ENCODE measurements at regions not wholly inside any gene's neighbourhood (a gene's known extent, or its start where the extent isn't known, plus 50 kb on each side); places are given as distances from the start of the nearest gene placed in this dataset.

- POLR2A ChIA-PET (ENCODE audit: partially characterized antibody): no interaction called here
- TF ChIP-seq BACH1 (IDR thresholded peaks at IDR 0.05; ENCODE audit: low read length) (no peak), TAF7 (optimal IDR thresholded peaks at IDR 0.05; ENCODE audit: borderline replicate concordance, low read depth, low read length) (no peak), SIX5 (IDR thresholded peaks at IDR 0.05; ENCODE audit: low read depth, low read length) (no peak), TAF1 (IDR thresholded peaks at IDR 0.05; ENCODE audit: low read depth, low read length) (no peak), RFX5 (IDR thresholded peaks at IDR 0.05; ENCODE audit: borderline replicate concordance, low read depth, low read length) (no peak), TEAD4 (IDR thresholded peaks at IDR 0.05; ENCODE audit: low read depth, low read length) (no peak), BCL11A (IDR thresholded peaks at IDR 0.05; ENCODE audit: low read depth in 2 of 2, low read length in 2 of 2) (no peak), RXRA (IDR thresholded peaks at IDR 0.05; ENCODE audit: insufficient read depth, low read depth, low read length) (no peak), MAFK (IDR thresholded peaks at IDR 0.05; ENCODE audit: low read depth, low read length) (no peak), HDAC2 (IDR thresholded peaks at IDR 0.05; ENCODE audit: borderline replicate concordance in 1 of 2, low read depth in 2 of 2, low read length in 2 of 2) (no peak), EZH2 (IDR thresholded peaks at IDR 0.05; ENCODE audit: low read depth, low read length, severe bottlenecking) (no peak)
- TF ChIP-seq, protein P1, sequence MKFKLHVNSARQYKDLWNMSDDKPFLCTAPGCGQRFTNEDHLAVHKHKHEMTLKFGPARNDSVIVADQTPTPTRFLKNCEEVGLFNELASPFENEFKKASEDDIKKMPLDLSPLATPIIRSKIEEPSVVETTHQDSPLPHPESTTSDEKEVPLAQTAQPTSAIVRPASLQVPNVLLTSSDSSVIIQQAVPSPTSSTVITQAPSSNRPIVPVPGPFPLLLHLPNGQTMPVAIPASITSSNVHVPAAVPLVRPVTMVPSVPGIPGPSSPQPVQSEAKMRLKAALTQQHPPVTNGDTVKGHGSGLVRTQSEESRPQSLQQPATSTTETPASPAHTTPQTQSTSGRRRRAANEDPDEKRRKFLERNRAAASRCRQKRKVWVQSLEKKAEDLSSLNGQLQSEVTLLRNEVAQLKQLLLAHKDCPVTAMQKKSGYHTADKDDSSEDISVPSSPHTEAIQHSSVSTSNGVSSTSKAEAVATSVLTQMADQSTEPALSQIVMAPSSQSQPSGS (IDR thresholded peaks at IDR 0.05; ENCODE audit: low read length): no peak
These were observed 230.4 kb upstream of the PLD5 start for GRCh38 chr1:242754926-242755325.

More at GRCh38 chr1:242754926-242755325, 230.4 kb upstream of the PLD5 start:
- H3K27me3 ChIP-seq (replicated peaks in 1 of 4; ENCODE audit: control insufficient read depth in 3 of 4, extremely low read depth in 1 of 4, insufficient read depth in 3 of 4, low read length in 3 of 4): no peaks in the 10 kb centered on the region
- H4K5ac ChIP-seq (ENCODE audit: insufficient read length, low read depth, low read length): no peak overlapping the region
- H3K4me1 ChIP-seq (replicated peaks in 1 of 4; ENCODE audit: control insufficient read depth in 3 of 4, insufficient read depth in 4 of 4, low read length in 3 of 4): no peaks in the 10 kb centered on the region
- no peak overlapping the region for H3K14ac ChIP-seq (ENCODE audit: insufficient read length)
- H2BK120ac ChIP-seq (replicated peaks; ENCODE audit: low read depth, low read length): no peak overlapping the region
- no peaks in the 10 kb centered on the region for H3K23me2 ChIP-seq (ENCODE audit: low read depth, low read length)
- H2BK20ac ChIP-seq (ENCODE audit: low read length): no peak overlapping the region
- DNase-seq (ENCODE audit: low read depth in 1 of 2, low spot score in 2 of 2): no peak
- no peak overlapping the region for H3K4me2 ChIP-seq (ENCODE audit: insufficient read depth in 1 of 2, low read depth in 2 of 2, low read length in 2 of 2)
- no peak overlapping the region for H3K18ac ChIP-seq (ENCODE audit: extremely low read depth, low read length)
- no peak for FAIRE-seq
- H2AFZ ChIP-seq (ENCODE audit: low read length): peak overlapping the region; percentile 25; the same call in 1 of the 2 replicates
- H4K8ac ChIP-seq (ENCODE audit: extremely low read depth, insufficient read depth, low read length): no peak overlapping the region
- H3K56ac ChIP-seq (replicated peaks; ENCODE audit: insufficient read length, low read depth, low read length): no peak overlapping the region
- no peak overlapping the region for H4K91ac ChIP-seq (replicated peaks; ENCODE audit: insufficient read length, low read length)
- no peak overlapping the region for H3K9ac ChIP-seq (replicated peaks in 1 of 4; ENCODE audit: extremely low read depth in 1 of 4, low read depth in 3 of 4, low read length in 3 of 4)
- no peak overlapping the region for H2BK5ac ChIP-seq (ENCODE audit: low read depth, low read length)
- no peak overlapping the region for H2BK15ac ChIP-seq (ENCODE audit: low read length)
- no peak overlapping the region for H3K4ac ChIP-seq (replicated peaks; ENCODE audit: insufficient read length, low read depth, low read length)
- no peaks in the 10 kb centered on the region for H3K36me3 ChIP-seq (ENCODE audit: control insufficient read depth in 2 of 4, insufficient read depth in 4 of 4, low read length in 3 of 4)
- no peaks in the 10 kb centered on the region for H3K79me1 ChIP-seq (ENCODE audit: low read depth, low read length)
- H3K23ac ChIP-seq (ENCODE audit: insufficient read length): no peak overlapping the region
- H2BK12ac ChIP-seq (ENCODE audit: low read depth, low read length): no peak overlapping the region
- 76% methylated on average over 5 of the region's 5 CpGs; no CpG with 5 or more reads in 1 of the 2 experiments for WGBS, 2 experiments (ENCODE audit: extremely low coverage in 1 of 2, insufficient coverage in 1 of 2, insufficient read length in 1 of 2, insufficient replicate concordance in 2 of 2, low coverage in 1 of 2, low lambda C conversion rate in 2 of 2, missing lambda C conversion rate in 1 of 2)
- H3K79me2 ChIP-seq (ENCODE audit: control insufficient read depth in 1 of 2, insufficient read depth in 2 of 2, low read length in 2 of 2): no peaks in the 10 kb centered on the region
- H3K27ac ChIP-seq (ENCODE audit: low read depth, low read length): no peak overlapping the region
- H3K9me3 ChIP-seq (ENCODE audit: insufficient read depth in 2 of 2, low read depth in 1 of 2, low read length in 1 of 2): no peaks in the 10 kb centered on the region
- CTCF ChIA-PET (ENCODE audit: partially characterized antibody): no interaction called here
- H4K20me1 ChIP-seq (replicated peaks in 1 of 2; ENCODE audit: control insufficient read depth in 1 of 2, insufficient read depth in 2 of 2, low read length in 2 of 2): no peaks in the 10 kb centered on the region
- no peak overlapping the region for H2AK5ac ChIP-seq (ENCODE audit: low read depth, low read length)
- H3K4me3 ChIP-seq (ENCODE audit: extremely low read depth in 1 of 4, insufficient read depth in 2 of 4, low read depth in 3 of 4, low read length in 4 of 4): no peak overlapping the region
